Muscle layer of colon (tissue), 2 donors: ENCODE measurements at regions not wholly inside any gene's neighbourhood (a gene's known extent, or its start where the extent isn't known, plus 50 kb on each side); places are given as distances from the start of the nearest gene placed in this dataset.

Experiments used
- H3K27ac ChIP-seq: one replicate; pipeline ENCODE4 v1.7.0; 2013; ENCODE audit warnings: low read depth, mild to moderate bottlenecking, low read length, moderate library complexity
- H3K27me3 ChIP-seq, 2 donors: one replicate each; pipeline ENCODE4 v1.7.0; 2013; ENCODE audit warnings: low read length in 2 of 2, mild to moderate bottlenecking in 2 of 2; ENCODE audit not compliant: insufficient read depth in 2 of 2, control insufficient read depth in 1 of 2
- H3K36me3 ChIP-seq: one replicate; pipeline ENCODE4 v1.7.0; 2013; ENCODE audit warnings: mild to moderate bottlenecking, low read length; ENCODE audit not compliant: insufficient read depth
- H3K4me1 ChIP-seq: one replicate; pipeline ENCODE4 v1.7.0; 2013; ENCODE audit warnings: mild to moderate bottlenecking, low read length; ENCODE audit not compliant: insufficient read depth
- H3K4me3 ChIP-seq, 2 donors: one replicate each; pipeline ENCODE4 v1.7.0; 2013; ENCODE audit warnings: low read length in 2 of 2, low read depth in 1 of 2, mild to moderate bottlenecking in 1 of 2, moderate library complexity in 1 of 2
- H3K9ac ChIP-seq: one replicate; pipeline ENCODE4 v1.7.0; 2013; ENCODE audit warnings: low read length
- H3K9me3 ChIP-seq: one replicate; pipeline ENCODE4 v1.7.0; 2013; ENCODE audit warnings: mild to moderate bottlenecking, low read length
- donor health status: abdominal sarcoma.
- donor health status: Adenocarcinoma of cecum.

GRCh38 chr6:15082708-15083107 lies 163.2 kb upstream of the JARID2 start:
- Histone ChIP-seq H3K9me3 (no peaks in the 10 kb centered on the region), H3K27ac (no peak overlapping the region), H3K36me3 (no peaks in the 10 kb centered on the region), H3K27me3 (no peaks in the 10 kb centered on the region), H3K9ac (no peak overlapping the region), H3K4me3 (no peak overlapping the region), H3K4me1 (no peaks in the 10 kb centered on the region)

- Histone ChIP-seq H3K9me3 (no peaks in the 10 kb centered on the region), H3K9ac (no peak overlapping the region), H3K36me3 (no peaks in the 10 kb centered on the region), H3K4me3 (no peak overlapping the region), H3K4me1 (no peaks in the 10 kb centered on the region), H3K27ac (no peak overlapping the region), H3K27me3 (no peaks in the 10 kb centered on the region)
These were observed 159.3 kb upstream of the JARID2 start for GRCh38 chr6:15086348-15087158.

GRCh38 chr6:15087186-15087589 lies 158.7 kb upstream of the JARID2 start:
- no peaks in the 10 kb centered on the region for H3K36me3 ChIP-seq
- H3K9ac ChIP-seq: no peak overlapping the region
- H3K4me3 ChIP-seq: no peak overlapping the region
- no peaks in the 10 kb centered on the region for H3K9me3 ChIP-seq
- H3K27me3 ChIP-seq: no peaks in the 10 kb centered on the region
- H3K4me1 ChIP-seq: no peaks in the 10 kb centered on the region
- no peak overlapping the region for H3K27ac ChIP-seq

- no peaks in the 10 kb centered on the region for H3K36me3 ChIP-seq
- H3K4me1 ChIP-seq: no peaks in the 10 kb centered on the region
- no peak overlapping the region for H3K9ac ChIP-seq
- no peak overlapping the region for H3K27ac ChIP-seq
- no peaks in the 10 kb centered on the region for H3K27me3 ChIP-seq
- H3K9me3 ChIP-seq: no peaks in the 10 kb centered on the region
- no peak overlapping the region for H3K4me3 ChIP-seq
These were observed 156.8 kb upstream of the JARID2 start for GRCh38 chr6:15088904-15089568.

GRCh38 chr6:15089569-15090144 lies 156.2 kb upstream of the JARID2 start:
- H3K27ac ChIP-seq: no peak overlapping the region
- no peaks in the 10 kb centered on the region for H3K9me3 ChIP-seq
- H3K4me3 ChIP-seq: no peak overlapping the region

GRCh38 chr6:15090145-15090579 lies 155.7 kb upstream of the JARID2 start:
- Histone ChIP-seq H3K9me3 (no peaks in the 10 kb centered on the region), H3K27me3 (no peaks in the 10 kb centered on the region), H3K27ac (no peak overlapping the region), H3K4me1 (no peaks in the 10 kb centered on the region), H3K9ac (no peak overlapping the region), H3K36me3 (no peaks in the 10 kb centered on the region), H3K4me3 (no peak overlapping the region)

More at GRCh38 chr6:15089569-15090144, 156.2 kb upstream of the JARID2 start:
- Histone ChIP-seq H3K9ac (no peak overlapping the region), H3K36me3 (no peaks in the 10 kb centered on the region), H3K27me3 (no peaks in the 10 kb centered on the region), H3K4me1 (no peaks in the 10 kb centered on the region)

GRCh38 chr6:15090745-15091384 lies 155.0 kb upstream of the JARID2 start:
- Histone ChIP-seq H3K27me3 (no peaks in the 10 kb centered on the region), H3K9ac (no peak overlapping the region), H3K9me3 (no peaks in the 10 kb centered on the region), H3K4me3 (no peak overlapping the region), H3K36me3 (no peaks in the 10 kb centered on the region), H3K27ac (no peak overlapping the region), H3K4me1 (no peaks in the 10 kb centered on the region)

GRCh38 chr6:15096894-15097837 lies 148.7 kb upstream of the JARID2 start:
- no peak overlapping the region for H3K4me3 ChIP-seq
- H3K27ac ChIP-seq: no peak overlapping the region
- no peaks in the 10 kb centered on the region for H3K4me1 ChIP-seq
- no peak overlapping the region for H3K9ac ChIP-seq
- H3K36me3 ChIP-seq: no peaks in the 10 kb centered on the region
- H3K9me3 ChIP-seq: no peaks in the 10 kb centered on the region
- H3K27me3 ChIP-seq: no peaks in the 10 kb centered on the region

GRCh38 chr6:15101130-15101529 lies 144.7 kb upstream of the JARID2 start:
- H3K4me1 ChIP-seq: no peaks in the 10 kb centered on the region
- H3K27ac ChIP-seq: no peak overlapping the region
- no peaks in the 10 kb centered on the region for H3K9me3 ChIP-seq
- H3K27me3 ChIP-seq: no peaks in the 10 kb centered on the region
- no peaks in the 10 kb centered on the region for H3K36me3 ChIP-seq
- H3K9ac ChIP-seq: no peak overlapping the region
- H3K4me3 ChIP-seq: no peak overlapping the region

GRCh38 chr6:15102241-15102640 lies 143.6 kb upstream of the JARID2 start:
- H3K4me3 ChIP-seq: no peak overlapping the region
- no peaks in the 10 kb centered on the region for H3K9me3 ChIP-seq
- H3K4me1 ChIP-seq: no peaks in the 10 kb centered on the region
- H3K9ac ChIP-seq: no peak overlapping the region
- H3K27me3 ChIP-seq: no peaks in the 10 kb centered on the region
- no peaks in the 10 kb centered on the region for H3K36me3 ChIP-seq
- H3K27ac ChIP-seq: no peak overlapping the region
